CD4-positive, CD25-positive, alpha-beta regulatory T cell (primary cell): ENCODE measurements at regions not wholly inside any gene's neighbourhood (a gene's known extent, or its start where the extent isn't known, plus 50 kb on each side); places are given as distances from the start of the nearest gene placed in this dataset.

ENCODE experiments used
- ATAC-seq, 2 donors: fragments of 150-1000 bp; cut with Tn5 transposase; one replicate each; pipeline ENCODE4 v1.10.0; 2021; ENCODE audit warnings: low read depth in 2 of 2, moderate number of reproducible peaks in 2 of 2, moderate library complexity in 1 of 2
- DNase-seq, 3 donors: peaks; one replicate each; pipeline versions ENCODE4 v3.0.0 to v3.0.0-alpha.2; 2012 to 2022; ENCODE audit warnings: mixed read lengths in 1 of 3
- H3K27ac ChIP-seq: one replicate; pipeline ENCODE4 v1.7.0; 2013; ENCODE audit warnings: mild to moderate bottlenecking, low read length; ENCODE audit not compliant: insufficient read depth, poor library complexity, severe bottlenecking
- H3K27me3 ChIP-seq: one replicate; pipeline ENCODE4 v1.7.0; 2013; ENCODE audit warnings: low read length; ENCODE audit not compliant: control insufficient read depth, insufficient read depth
- H3K36me3 ChIP-seq: one replicate; pipeline ENCODE4 v1.7.0; 2013; ENCODE audit warnings: mild to moderate bottlenecking, low read length, moderate library complexity; ENCODE audit not compliant: control insufficient read depth, insufficient read depth
- H3K4me1 ChIP-seq: 2 replicates; pipeline ENCODE4 v1.7.0; 2013; ENCODE audit warnings: mild to moderate bottlenecking, low read length; ENCODE audit not compliant: insufficient read depth, control insufficient read depth, poor library complexity, severe bottlenecking
- H3K4me3 ChIP-seq: one replicate; pipeline ENCODE4 v1.7.0; 2013; ENCODE audit warnings: low read depth, mild to moderate bottlenecking, low read length, moderate library complexity
- H3K9me3 ChIP-seq, 2 experiments: 1 replicate in 1 of 2; 2 replicates in 1 of 2; pipeline ENCODE4 v1.7.0; 2013; ENCODE audit warnings: low read length in 2 of 2, mild to moderate bottlenecking in 1 of 2, moderate library complexity in 1 of 2; ENCODE audit not compliant: control insufficient read depth in 2 of 2
- H3K27ac Mint-ChIP-seq, 3 donors: one replicate each; pipeline ENCODE4 v1.8.0; 2020 to 2022; ENCODE audit warnings: mild to moderate bottlenecking in 3 of 3, mixed read lengths in 3 of 3, moderate library complexity in 2 of 3
- H3K27me3 Mint-ChIP-seq: one replicate; pipeline ENCODE4 v1.8.0; 2022; ENCODE audit warnings: mild to moderate bottlenecking, mixed read lengths
- H3K36me3 Mint-ChIP-seq: one replicate; pipeline ENCODE4 v1.8.0; 2020; ENCODE audit warnings: mixed read lengths
- H3K4me1 Mint-ChIP-seq, 4 donors: one replicate each; pipeline ENCODE4 v1.8.0; 2020 to 2022; ENCODE audit warnings: mixed read lengths in 4 of 4, mild to moderate bottlenecking in 1 of 4
- H3K4me3 Mint-ChIP-seq, 4 donors: one replicate each; pipeline ENCODE4 v1.8.0; 2020 to 2022; ENCODE audit warnings: mild to moderate bottlenecking in 4 of 4, mixed read lengths in 4 of 4, moderate library complexity in 3 of 4
- H3K9me3 Mint-ChIP-seq, 7 donors: one replicate each; pipeline ENCODE4 v1.8.0; 2020 to 2022; ENCODE audit warnings: mixed read lengths in 7 of 7, mild to moderate bottlenecking in 3 of 7, moderate library complexity in 2 of 7

DNA sequence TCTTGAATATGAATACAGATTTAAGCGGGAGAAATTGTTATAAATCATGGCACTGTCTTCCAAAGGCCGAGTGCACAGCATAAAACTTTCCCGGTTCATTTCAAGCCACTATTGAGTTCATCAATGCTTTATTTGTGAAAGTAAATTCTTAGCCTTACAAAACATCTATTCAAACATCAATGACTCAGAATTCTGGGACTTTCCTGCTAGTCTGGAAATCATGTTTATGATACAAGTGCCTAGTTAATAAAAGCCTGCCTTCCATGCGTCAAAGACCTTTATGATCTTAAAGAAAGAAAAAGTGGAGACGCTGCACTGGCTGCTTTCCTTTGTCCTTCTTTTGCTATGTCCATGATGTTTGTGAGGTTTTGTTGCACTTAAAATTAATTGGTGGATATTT is 137.7 kb downstream of the SETD4 start:
- no peak overlapping the region for H3K4me3 ChIP-seq
- DNase-seq (no peak), ATAC-seq (no peak)
- no peak overlapping the region for H3K27ac Mint-ChIP-seq
- no peaks in the 10 kb centered on the region for H3K4me1 Mint-ChIP-seq
- H3K27me3 ChIP-seq, result peaks cover 3% of the 10 kb centered on the region
- peaks cover 0 to 10% (median 2%) of the 10 kb centered on the region in 7 donors for H3K9me3 Mint-ChIP-seq
- H3K4me1 ChIP-seq, result no peaks in the 10 kb centered on the region
- H3K36me3 ChIP-seq, result no peaks in the 10 kb centered on the region
- H3K9me3 ChIP-seq, result no peaks in the 10 kb centered on the region
- no peaks in the 10 kb centered on the region for H3K36me3 Mint-ChIP-seq
- peaks cover 41% of the 10 kb centered on the region for H3K27me3 Mint-ChIP-seq
- H3K27ac ChIP-seq, result no peak overlapping the region
- H3K4me3 Mint-ChIP-seq, result no peak overlapping the region

- H3K4me3 ChIP-seq, result no peak overlapping the region
- DNase-seq, result no peak
- no peaks in the 10 kb centered on the region for H3K4me1 ChIP-seq
- Mint-ChIP-seq H3K27me3 (peaks cover 39% of the 10 kb centered on the region), H3K4me1 (no peaks in the 10 kb centered on the region), H3K9me3 (peaks cover 0 to 10% (median 2%) of the 10 kb centered on the region in 7 donors), H3K27ac (no peak overlapping the region), H3K36me3 (no peaks in the 10 kb centered on the region), H3K4me3 (no peak overlapping the region)
- ATAC-seq, result no peak
- no peaks in the 10 kb centered on the region for H3K9me3 ChIP-seq
- H3K27ac ChIP-seq, result no peak overlapping the region
- peaks cover 3% of the 10 kb centered on the region for H3K27me3 ChIP-seq
- H3K36me3 ChIP-seq, result no peaks in the 10 kb centered on the region
Observed at GRCh38 chr21:35921471-35921870, 138.9 kb downstream of the SETD4 start.

DNA sequence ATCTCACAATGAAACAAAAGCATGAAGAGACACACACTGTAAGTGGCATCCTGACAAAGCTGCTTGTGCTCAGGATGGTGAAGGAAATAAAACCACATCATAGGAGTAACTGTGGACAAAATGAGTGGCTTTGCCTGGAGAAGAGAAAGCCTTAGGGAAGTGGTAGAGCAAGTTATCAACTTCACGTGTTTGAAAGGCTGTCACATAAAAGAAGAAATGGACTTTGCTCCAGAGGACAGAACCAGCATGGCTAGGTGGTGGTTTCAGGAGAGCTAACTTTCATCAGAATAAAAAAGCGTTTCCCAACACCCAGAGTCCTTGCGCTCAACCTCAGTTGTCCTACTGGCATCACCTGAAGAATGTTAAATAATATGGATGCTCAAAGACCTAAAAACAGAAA is 139.9 kb downstream of the SETD4 start:
- DNase-seq (no peak), ATAC-seq (no peak)
- Histone ChIP-seq H3K4me1 (no peaks in the 10 kb centered on the region), H3K36me3 (no peaks in the 10 kb centered on the region), H3K4me3 (no peak overlapping the region), H3K27ac (no peak overlapping the region), H3K9me3 (no peaks in the 10 kb centered on the region), H3K27me3 (peaks cover 6% of the 10 kb centered on the region)
- no peak overlapping the region for H3K4me3 Mint-ChIP-seq
- H3K27ac Mint-ChIP-seq, result no peak overlapping the region
- H3K27me3 Mint-ChIP-seq, result peaks cover 39% of the 10 kb centered on the region
- H3K4me1 Mint-ChIP-seq, result no peaks in the 10 kb centered on the region
- H3K9me3 Mint-ChIP-seq, result peaks cover 0 to 11% (median 3%) of the 10 kb centered on the region in 7 donors
- H3K36me3 Mint-ChIP-seq, result no peaks in the 10 kb centered on the region

DNA sequence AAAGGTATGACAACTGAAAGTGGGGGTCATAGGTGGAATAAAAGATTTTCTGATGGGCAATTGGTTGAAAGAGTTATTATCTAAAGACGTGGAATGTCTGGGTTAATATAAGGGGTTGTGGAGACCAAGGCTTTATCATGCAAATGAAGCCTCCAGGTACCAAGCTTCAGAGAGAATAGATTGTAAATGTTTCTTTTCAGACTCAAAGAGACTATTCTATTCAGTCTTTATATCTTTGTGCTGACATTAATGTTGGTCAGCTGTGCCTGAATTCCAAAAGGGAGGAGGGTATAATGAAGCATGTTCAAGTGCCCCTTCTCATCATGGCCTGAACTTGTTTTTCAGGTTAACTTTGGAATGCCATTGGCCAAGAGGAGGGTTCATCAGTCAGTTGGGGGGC is 145.3 kb downstream of the SETD4 start:
- no peak for DNase-seq
- Mint-ChIP-seq H3K4me3 (no peak overlapping the region), H3K27me3 (peaks cover 31% of the 10 kb centered on the region), H3K9me3 (peaks cover 0 to 11% (median 2%) of the 10 kb centered on the region in 7 donors), H3K27ac (no peak overlapping the region), H3K36me3 (no peaks in the 10 kb centered on the region), H3K4me1 (no peaks in the 10 kb centered on the region)
- H3K27ac ChIP-seq, result no peak overlapping the region
- H3K4me3 ChIP-seq, result no peak overlapping the region
- H3K9me3 ChIP-seq, result no peaks in the 10 kb centered on the region
- ATAC-seq, result no peak
- H3K27me3 ChIP-seq, result peaks cover 3% of the 10 kb centered on the region
- H3K36me3 ChIP-seq, result no peaks in the 10 kb centered on the region
- H3K4me1 ChIP-seq, result no peaks in the 10 kb centered on the region

DNA sequence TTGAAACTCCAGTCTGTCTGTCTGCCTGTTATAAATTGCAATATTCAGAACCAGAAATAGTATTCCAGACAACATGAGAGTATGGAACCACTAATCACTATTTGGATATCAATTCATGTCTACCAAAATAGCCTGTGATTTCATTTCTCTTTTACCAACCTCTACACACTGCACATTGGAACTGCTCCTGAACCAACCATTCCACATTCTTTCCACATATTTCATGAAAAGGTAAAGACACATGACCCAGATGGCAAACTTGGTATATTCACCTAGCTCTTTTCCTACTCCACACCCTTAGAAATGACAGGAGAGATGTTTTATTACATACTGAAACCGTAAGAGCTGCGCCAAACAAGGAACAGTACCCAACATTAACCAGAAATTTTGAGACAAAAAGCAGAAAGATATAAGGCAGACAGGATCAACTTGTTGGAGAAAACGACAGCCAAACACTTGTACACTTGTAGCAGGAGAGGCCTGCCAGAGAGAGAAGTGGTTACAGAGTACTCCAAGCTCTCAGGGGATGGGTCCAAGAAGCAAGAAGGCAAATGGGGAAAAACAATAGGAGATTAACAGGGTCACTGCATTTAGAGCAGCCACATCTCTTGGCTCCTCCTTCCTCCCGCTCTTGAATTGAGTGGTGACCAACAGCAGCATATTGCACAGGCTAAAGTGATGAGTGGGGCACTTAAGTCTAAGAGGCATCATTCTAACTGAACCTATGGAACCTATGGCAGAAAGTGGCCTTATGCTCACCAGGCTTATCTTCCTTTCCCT is 148.7 kb downstream of the SETD4 start:
- Histone ChIP-seq H3K9me3 (no peaks in the 10 kb centered on the region), H3K27ac (no peak overlapping the region), H3K4me1 (no peaks in the 10 kb centered on the region), H3K36me3 (no peaks in the 10 kb centered on the region), H3K27me3 (peaks cover 3% of the 10 kb centered on the region), H3K4me3 (no peak overlapping the region)
- Mint-ChIP-seq H3K27ac (no peak overlapping the region), H3K36me3 (no peaks in the 10 kb centered on the region), H3K4me1 (no peaks in the 10 kb centered on the region), H3K4me3 (no peak overlapping the region), H3K27me3 (peaks cover 20% of the 10 kb centered on the region), H3K9me3 (peaks cover 0 to 3% (median 0%) of the 10 kb centered on the region in 7 donors)
- no peak for ATAC-seq
- DNase-seq, result no peak

GRCh38 chr21:35909456-35910223 is 150.7 kb downstream of the SETD4 start:
- ATAC-seq (no peak), DNase-seq (no peak)
- Histone ChIP-seq H3K9me3 (no peaks in the 10 kb centered on the region), H3K27me3 (no peaks in the 10 kb centered on the region), H3K36me3 (no peaks in the 10 kb centered on the region), H3K4me1 (no peaks in the 10 kb centered on the region), H3K27ac (no peak overlapping the region), H3K4me3 (no peak overlapping the region)
- peaks cover 18% of the 10 kb centered on the region for H3K27me3 Mint-ChIP-seq
- H3K27ac Mint-ChIP-seq, result no peak overlapping the region
- peaks cover 0 to 2% (median 0%) of the 10 kb centered on the region in 7 donors for H3K9me3 Mint-ChIP-seq
- no peaks in the 10 kb centered on the region for H3K36me3 Mint-ChIP-seq
- no peaks in the 10 kb centered on the region for H3K4me1 Mint-ChIP-seq
- H3K4me3 Mint-ChIP-seq, result no peak overlapping the region

- Histone ChIP-seq H3K36me3 (no peaks in the 10 kb centered on the region), H3K27me3 (no peaks in the 10 kb centered on the region), H3K4me1 (no peaks in the 10 kb centered on the region), H3K9me3 (no peaks in the 10 kb centered on the region), H3K4me3 (no peak overlapping the region), H3K27ac (no peak overlapping the region)
- DNase-seq, result no peak
- no peaks in the 10 kb centered on the region for H3K36me3 Mint-ChIP-seq
- H3K4me1 Mint-ChIP-seq, result no peaks in the 10 kb centered on the region
- ATAC-seq, result no peak
- no peak overlapping the region for H3K4me3 Mint-ChIP-seq
- no peak overlapping the region for H3K27ac Mint-ChIP-seq
- peaks cover 0 to 4% (median 0%) of the 10 kb centered on the region in 7 donors for H3K9me3 Mint-ChIP-seq
- peaks cover 18% of the 10 kb centered on the region for H3K27me3 Mint-ChIP-seq
Observed at GRCh38 chr21:35908311-35909078, 151.8 kb downstream of the SETD4 start.
